ENCODE measurements at regions not wholly inside any gene's neighbourhood (a gene's known extent, or its start where the extent isn't known, plus 50 kb on each side); places are given as distances from the start of the nearest gene placed in this dataset.
"Not testable (repeated sequence)": the region's sequence is repeated elsewhere in the genome, so short reads cannot be mapped to it uniquely, and the experiment has no call there.

DNA sequence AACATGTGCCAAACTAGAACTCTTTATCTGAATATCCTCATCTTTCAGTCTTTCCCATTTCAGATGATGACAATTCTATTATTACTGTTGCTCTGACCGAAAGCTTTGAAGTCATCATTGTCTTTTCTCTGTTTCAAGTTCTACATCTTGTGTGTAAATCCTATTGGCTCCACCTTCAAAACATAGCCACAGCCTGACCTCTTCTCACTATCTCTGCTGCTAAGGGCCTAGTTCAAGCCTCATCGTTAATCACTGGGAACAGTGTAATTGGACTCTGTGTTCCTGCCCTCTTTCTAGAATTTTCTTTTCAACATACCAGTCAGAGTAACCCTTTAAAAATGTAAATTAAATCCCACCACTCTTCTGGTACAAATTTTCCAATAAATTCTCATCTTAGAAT lies 105.1 kb downstream of the OXSM start:
- no peak for DNase-seq (ENCODE audit: low read depth)

DNA sequence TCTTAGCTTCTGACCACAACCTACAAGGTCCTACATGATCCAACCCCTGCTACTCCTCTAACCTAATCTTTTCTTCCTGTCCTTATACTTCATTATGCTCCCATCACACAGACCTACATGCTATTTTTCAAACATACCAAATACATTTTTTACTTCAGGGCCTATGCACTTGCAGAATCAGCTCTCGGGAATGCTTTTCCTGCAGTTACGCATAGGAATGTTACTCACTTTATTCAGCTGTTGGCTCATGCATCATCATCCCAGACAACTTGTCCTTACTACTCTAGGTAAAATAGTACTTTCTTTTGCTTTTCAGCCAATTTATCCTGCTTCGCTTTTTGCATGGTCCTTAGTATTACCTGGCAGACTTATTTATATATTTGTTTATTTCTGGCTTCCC lies 105.6 kb downstream of the OXSM start:
- DNase-seq (ENCODE audit: low read depth) = peak; percentile 80

DNA sequence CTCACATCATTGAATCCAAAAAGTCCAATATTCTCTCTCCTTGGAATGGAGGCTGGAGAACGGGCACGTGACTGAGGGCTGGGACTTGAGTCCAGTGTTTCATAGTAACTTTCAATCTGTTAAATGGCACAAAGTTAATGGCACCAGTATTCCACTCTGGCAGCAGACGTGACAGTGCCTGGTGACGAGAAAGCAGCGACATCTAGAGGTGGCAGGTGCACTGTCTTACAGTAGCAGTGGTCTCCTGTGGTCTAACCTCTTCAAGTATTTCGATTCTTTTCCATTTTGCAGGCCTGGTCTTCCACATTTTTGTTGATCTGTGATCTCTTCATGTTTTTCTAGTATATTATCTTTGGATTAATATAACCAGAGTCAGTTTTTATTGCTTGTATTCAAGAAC lies 107.1 kb downstream of the OXSM start:
- DNase-seq (ENCODE audit: low read depth) = no peak

DNA sequence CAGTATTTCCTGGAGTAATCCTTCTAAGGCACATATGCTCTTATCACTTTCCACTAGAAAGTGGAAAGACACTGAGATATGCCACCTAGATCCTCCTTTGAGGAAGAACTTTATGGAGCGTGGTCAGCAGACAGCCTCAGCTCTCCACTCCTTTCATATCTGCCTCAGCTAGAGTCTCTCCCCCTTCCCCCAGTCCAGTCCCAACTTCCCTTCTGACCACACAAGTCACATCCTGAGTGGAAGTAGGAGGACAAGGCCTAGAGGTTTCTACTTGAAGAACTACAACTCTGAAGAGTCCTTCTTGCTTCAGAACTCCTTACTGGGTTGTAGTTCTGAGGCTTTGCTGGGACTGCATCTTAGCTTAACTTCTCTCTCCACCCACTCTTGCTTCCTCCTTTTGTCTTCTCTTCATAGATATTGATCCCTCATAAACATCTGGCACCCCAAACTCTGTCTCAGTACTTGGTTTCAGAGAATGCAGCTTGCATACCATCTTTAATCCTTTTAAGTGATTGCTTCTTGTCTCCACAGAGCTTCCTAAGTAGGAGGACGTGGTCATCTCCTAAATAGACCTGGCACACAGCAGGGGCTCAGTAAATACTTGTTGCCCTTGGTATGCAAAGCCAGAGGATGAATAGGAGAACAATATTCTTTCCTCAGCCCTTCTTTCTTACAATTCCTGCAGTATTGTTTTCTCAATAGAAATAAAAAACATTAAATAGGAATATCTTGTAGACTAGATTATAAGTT lies 109.6 kb downstream of the OXSM start:
- DNase-seq (ENCODE audit: low read depth) = no peak

DNA sequence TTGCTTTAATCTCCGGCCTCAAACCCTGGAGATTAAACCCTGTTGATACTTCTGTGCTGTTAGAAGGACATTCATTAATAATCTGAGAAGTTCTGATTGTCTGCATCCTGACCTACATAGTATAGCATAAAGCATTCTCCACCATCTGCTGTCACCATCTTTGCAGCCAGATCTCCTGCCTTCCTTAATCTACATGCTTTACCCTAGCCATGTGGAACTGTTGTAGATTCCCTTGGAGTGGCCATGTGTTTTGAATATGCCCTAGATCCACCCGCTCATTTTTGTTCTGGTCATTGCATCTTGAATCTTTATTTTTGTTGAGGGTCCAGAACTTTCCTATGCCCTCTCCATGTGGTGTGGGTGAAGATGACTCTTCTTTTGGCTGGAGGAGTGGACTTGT lies 110.3 kb downstream of the OXSM start:
- no peak for DNase-seq (ENCODE audit: low read depth)

DNA sequence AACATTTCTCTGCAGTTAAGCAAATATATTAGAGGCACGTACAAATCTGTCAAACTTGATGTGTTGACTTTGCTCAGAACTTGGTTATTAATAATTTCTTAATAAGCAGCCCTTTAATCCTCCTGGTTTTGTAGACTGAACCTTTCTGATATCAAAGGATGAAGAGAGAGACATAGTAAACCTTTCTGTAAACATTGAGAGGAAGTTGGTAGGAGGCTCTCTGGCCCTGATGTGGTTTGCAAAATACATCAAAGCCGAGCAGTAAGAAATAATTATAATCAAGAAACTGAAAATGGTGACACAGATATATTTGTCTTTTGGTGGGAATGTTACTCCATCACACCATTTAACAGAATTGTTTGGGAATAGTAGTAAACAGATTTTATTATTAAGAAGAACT lies 111.9 kb downstream of the OXSM start:
- no peak for DNase-seq (ENCODE audit: low read depth)

DNA sequence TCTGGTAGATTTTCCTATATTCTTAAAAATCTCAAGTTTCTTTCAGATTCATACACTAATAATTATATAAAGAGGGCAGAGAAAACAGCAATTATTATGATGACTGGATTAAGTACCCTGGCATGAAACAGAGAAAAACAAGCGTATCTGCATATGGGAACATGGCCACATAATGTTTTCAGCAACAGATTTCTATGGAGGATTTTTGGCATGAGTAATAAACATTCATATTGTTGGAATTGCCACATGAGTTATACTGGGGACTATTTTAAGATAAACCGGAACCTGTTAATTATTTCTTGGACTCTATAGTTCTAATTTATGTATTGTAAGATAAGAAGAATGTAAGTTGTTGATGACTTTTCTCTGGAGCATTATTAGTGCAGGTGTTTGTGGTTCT lies 112.7 kb downstream of the OXSM start:
- DNase-seq (ENCODE audit: low read depth) = no peak

DNA sequence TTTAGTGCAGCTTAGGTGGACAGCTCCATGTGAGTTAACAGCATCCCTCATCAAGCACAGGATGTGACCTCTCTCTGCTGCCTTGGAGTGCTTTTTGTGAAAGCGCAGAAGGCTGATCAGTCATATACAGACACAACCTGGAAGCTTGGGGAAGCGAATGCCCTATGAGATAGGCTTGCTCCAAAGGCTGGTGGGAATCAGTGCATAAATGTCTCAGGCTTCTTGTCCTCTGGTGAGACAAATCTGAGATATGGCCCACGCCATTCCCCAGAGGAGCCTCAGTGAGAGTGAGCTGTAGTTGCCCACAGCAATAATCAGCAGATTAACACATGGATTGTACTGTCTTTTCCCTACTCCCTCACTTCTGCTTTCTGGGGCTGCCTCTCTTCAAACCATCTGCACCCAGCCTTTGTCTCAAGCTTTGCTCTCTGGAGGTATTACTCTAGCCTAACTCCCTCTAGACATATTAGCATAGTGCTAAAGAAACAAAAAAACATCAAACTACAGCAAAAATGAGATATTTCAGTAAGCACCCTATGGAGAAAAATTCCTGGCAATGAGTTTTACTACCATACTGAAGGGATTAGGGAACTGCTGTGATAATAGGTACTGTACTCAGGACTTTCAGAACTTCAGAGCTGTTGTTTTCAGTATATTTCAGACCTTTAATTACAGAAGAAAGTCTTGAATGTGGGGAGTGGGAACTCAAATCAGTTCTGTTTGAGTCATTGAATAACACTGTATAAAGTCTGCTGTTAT lies 113.7 kb downstream of the OXSM start:
- DNase-seq (ENCODE audit: low read depth) = no peak

DNA sequence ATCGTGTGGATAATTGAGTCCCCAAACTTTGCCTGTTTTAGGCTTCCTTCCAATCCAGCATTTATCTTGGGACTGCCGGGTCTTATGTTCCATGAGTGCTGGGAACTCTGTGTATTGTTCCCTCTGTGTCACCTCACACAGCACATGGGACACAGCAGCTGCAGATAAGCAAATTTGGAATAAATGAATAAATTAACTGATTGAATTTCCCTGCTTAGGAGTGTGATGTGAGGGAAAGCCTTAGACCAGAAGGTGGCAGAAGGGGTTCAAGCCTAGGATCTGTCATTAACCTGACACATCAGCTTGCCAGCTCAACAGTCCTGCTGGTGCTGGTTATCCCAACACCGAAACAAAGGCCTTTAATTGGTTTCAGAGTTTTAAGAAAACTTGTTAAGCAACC lies 114.3 kb downstream of the OXSM start:
- no peak for DNase-seq (ENCODE audit: low read depth)

DNA sequence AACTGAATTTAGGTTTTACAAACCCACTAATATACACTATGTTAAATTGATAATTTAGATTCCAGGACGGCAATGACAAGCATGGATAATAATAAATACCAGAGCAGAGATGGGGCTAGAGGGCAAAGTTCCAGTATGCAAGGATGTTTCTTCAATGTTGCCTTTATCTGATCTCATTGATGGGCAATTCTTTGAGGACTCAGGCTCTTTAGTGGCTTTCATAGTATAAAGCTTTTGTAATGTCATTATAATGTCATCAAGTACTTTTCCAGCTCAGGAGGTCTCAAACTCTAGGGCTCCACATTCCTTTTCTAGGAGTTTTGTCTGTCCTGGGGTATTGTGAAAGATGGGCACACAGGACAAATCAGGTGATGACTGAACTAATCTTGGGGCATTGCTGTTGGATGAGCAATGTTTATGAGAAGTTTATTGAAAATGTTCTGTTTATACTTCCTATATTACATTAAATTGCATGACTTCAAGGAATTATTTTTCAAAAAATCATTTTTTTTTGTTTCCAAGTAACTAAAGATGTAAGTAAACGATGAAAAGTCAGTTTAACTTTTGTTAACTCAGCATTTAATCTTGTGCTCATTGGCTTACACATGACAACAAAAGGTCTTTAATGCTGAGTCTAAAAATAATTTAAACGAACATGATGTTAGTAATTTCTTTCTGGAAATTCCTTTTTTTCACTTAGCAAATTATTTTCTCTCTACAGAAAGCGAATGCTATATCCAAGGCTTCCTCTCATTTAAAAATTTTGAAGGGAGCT lies 116.4 kb downstream of the OXSM start:
- no peak for DNase-seq (ENCODE audit: low read depth)

DNA sequence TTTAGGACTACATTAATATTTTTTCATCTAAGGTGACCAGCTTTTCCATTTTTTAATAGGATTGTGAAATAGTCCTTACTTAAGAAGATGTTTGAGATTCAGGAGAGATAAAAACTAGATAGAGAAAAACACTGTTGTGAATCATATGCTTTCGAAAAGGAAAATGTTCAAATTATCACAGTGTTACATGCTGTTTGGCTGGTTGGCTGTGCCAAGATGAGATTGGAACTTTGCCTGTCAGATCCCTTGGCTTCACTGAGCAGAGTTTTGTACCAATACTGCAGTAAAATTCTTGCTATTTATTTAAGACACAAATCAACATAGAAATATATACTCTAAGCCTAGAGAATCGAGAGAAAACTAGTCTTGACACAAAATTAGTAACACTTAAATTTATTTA lies 117.2 kb downstream of the OXSM start:
- DNase-seq (ENCODE audit: low read depth) = no peak

DNA sequence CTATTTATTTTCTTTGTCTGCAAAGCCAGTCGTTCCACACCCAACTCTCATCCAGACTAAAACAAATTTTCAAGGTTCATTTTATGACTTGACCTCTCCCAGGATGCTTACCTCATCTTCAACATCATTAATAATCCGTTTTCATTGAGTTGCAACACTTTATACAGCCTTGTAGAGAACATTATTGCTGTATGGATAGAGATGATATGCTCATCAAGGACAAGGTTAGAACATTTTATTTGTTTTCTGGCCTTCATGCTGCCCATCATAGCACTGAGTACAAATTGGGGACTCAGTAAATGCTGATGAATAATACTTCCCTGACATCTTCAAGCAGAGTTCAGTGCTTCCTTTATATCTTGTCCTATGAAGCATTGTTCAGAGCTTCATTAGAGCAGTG lies 120.2 kb downstream of the OXSM start:
- no peak for DNase-seq (ENCODE audit: low read depth)

DNA sequence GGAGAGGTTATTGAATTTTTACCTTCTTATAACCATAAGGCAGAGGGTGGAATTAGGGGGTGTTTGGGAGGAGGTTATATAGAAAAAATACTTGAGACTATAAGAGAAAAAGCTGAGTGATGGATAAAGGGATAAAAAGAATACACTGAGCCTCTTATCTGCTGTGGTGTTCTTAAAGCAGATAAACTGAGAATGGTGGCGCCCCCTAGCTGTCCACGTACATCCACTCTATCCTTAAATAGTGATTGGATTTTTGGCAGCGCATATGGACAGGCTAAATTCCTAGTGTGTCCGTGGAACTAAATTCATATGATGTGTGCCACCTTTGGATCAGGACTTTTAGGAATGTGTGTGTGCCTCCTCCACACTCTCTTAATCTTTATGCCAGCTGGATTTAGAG lies 121.1 kb downstream of the OXSM start:
- DNase-seq (ENCODE audit: low read depth) = no peak

DNA sequence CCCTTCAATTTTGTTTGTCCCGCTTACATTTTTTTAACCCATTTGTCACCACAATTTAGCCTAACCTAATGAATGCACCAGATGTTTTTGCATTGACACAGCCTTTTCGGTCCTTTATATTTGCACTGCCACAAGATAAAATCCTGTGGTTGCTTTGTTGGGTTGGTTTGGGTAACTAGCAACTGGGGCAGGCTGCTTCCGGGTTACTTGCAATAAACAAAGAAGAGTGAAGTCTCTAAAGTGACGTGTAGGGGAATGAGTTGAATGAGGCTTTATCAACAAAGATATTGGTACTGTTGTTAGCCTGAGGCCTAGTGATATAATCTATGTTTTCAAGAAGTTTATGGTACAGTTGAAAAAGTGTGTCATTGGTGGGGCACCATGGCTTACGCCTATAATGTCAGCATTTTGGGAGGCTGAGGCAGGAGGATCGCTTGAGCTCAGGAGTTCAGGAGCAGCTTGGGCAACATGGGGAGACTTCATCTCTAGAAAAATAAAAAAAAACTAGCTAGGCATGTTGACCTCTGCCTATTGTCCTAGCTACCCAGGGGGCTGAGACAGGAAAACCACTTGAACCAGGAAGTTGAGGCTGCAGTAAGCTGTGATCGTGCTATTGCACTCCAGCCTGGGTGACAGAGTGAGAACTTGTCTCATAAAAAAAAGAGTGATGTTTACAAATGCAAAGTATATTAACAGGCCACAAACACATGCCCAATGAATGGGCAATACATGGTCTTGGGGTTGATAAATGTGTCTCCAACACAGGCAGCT lies 121.8 kb downstream of the OXSM start:
- DNase-seq (ENCODE audit: low read depth) = no peak

DNA sequence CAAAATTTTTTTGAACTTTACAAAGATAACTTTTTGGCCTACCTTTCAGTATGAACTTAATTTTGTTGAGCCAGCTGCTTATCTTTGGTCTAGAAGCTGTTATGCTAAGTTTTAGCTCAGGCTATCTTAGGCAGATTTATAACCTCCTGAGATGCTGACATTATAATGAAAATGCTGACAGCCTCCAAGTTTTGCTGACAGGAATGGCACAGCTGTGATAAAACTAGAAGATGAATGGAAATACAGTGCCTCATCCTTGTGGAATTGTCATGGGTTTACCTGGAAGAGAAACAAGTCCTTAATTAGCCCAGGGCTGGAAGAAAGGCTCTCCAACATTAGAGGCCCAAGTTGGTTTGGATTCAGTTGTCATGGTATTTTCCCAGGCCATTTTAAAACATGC lies 123.3 kb downstream of the OXSM start:
- peak; percentile 35 for DNase-seq (ENCODE audit: low read depth)

DNA sequence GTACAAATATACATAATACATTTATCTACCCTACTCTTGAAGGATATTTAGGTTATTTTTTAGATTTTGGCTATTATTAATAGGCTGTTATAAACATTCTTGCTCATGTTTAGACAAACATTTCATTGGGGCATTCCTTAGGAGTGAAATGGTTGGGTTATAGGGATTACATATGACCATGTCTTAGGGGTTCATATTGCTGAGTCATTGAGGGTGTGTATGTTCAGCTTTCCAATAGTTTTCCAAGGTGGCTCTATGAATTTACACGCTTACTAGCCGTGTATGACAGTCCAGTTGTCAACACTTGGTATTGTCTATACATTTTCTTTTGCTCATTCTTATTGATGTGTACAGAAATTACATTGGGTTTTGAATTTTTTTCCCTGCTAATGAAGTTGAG lies 125.8 kb downstream of the OXSM start:
- DNase-seq (ENCODE audit: low read depth) = no peak

DNA sequence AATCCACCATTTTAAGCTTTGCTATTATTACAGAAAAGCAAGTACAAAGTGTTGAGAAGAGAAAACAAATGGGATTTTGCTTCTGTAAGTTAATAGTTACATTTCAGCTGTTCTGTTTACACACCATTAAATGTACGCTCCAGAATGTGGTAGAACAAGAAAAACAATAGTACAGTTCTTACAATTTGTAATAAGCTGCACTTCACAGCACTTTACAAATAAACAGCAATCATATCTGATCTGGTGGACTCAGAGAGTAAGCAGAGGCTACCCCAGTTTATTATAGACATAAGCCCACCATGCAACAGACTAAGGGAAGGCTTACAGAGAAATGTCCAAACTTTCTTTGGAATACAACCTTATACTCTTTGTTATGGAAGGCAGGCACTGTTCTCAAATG lies 126.4 kb downstream of the OXSM start:
- DNase-seq (ENCODE audit: low read depth) = no peak

DNA sequence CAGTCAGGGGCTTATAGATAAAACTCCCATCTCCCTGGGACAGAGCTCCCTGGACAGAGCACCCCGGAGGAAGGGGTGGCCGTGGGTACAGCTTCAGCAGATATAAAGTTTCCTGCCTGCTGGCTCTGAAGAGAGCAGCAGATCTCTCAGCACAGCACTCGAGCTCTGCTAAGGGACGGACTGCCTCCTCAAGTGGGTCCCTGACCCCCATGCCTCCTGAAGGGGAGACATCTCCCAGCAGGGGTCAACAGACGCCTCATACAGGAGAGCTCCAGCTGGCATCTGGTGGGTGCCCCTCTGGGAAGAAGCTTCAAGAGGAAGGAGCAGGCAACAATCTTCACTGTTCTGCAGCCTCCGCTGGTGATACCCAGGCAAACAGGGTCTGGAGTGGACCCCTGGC lies 142.1 kb downstream of the OXSM start:
- DNase-seq (ENCODE audit: low read depth) = not testable (repeated sequence)

DNA sequence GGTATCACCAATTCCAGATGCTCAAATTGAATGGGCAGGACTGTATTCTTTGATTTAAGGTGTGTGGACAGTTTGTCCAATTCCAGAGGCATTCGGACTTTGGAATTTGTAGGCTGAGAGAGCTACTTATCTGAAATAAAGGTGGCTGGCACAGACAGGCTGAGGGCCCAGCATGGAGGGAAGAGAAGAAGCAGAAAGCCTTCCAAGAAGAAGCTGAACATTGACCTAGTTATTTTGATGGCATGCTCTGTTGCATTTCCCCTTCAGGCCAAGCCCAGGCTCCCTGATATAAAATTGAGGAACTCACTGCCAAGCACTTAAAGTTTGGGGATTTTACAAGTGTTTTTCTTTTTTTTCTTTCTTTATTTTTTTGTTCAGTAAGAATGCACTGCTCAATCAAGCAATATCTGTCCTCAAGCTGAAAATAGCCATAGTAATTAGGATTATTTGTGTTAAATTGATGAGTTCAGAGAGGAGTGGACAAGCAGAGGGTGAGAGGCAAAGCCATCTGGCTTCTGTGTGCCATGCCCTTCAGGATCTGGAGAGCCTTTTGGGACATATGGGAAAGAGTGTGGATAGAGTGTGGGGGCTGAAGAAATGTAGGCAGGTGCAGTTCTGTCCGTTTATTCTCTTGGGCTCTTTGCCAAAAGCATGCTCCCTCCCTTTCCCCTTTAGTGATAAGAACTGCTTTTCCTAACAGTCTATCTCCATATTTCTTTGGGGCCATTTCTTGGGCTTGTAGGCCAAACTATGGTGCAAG lies 148.9 kb downstream of the OXSM start:
- DNase-seq (ENCODE audit: low read depth) = no peak

DNA sequence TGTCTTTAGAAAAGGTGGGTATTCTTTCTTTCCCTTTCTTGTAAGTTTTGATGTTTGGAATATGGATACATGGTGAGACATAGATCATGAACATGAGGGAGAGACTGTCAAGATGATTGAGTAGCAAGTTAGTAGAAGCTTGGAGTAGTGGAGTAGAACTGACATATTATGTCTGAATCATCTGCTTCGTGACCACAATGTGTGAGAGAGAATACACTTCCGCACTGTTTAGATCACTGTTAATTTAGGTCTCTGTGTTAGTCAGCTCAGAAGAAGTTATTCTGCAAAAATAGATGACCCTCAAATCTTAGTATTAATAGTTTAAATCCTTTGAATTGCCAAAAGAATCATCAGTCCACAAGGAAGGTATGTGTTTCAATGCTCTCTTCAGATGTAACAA lies 151.0 kb downstream of the OXSM start:
- no peak for DNase-seq (ENCODE audit: low read depth)

DNA sequence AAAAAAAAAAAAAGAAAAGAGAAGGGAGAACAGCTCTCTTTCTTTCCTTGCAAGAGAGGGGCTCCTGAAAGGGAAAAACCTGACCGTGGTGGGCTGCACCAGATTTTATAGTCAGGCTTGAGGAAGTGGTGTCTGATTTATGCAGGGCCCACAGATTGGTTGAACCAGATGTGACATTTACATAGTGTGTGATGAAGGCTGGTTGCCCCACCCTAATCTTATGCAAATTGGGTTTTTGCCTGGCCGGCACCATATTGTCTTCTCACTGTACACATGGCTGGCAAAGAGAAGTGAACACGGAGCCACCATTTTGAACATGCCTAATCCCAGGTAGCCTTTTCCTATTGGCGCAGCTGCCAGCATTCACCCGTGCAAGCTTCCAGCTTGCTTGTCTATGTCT lies 154.4 kb downstream of the OXSM start:
- no peak for DNase-seq (ENCODE audit: low read depth)
